K562 (cell line): ENCODE measurements at regions not wholly inside any gene's neighbourhood (a gene's known extent, or its start where the extent isn't known, plus 50 kb on each side); places are given as distances from the start of the nearest gene placed in this dataset.

Experiments used
- BRF1 ChIP-seq: IDR thresholded peaks from 3 replicates; pipeline ENCODE4 v1.6.1; 2011; ENCODE audit warnings: borderline replicate concordance, mild to moderate bottlenecking; ENCODE audit not compliant: insufficient read length; ENCODE audit errors: extremely low read depth
- FIP1L1 ChIP-seq: fragments of 200-400 bp; formaldehyde crosslinking; IDR thresholded peaks from 2 replicates; pipeline ENCODE4 v1.6.1; 2018; ENCODE audit warnings: mild to moderate bottlenecking, low read depth, low read length; ENCODE audit not compliant: poor library complexity, severe bottlenecking
- HDAC2 ChIP-seq: fragments of 450-650 bp; IDR thresholded peaks from 2 replicates; pipeline ENCODE4 v1.6.1; 2016; ENCODE audit warnings: mild to moderate bottlenecking
- HNRNPUL1 ChIP-seq: fragments of 200-400 bp; formaldehyde crosslinking; IDR thresholded peaks from 2 replicates; pipeline ENCODE4 v1.6.1; 2017; ENCODE audit warnings: low read length
- HSF4 ChIP-seq: fragments of 250-450 bp; sonication (Bioruptor Pico); IDR thresholded peaks from 2 replicates; pipeline ENCODE4 v2.1.2; 2022; ENCODE audit warnings: mild to moderate bottlenecking, moderate library complexity, borderline replicate concordance
- KHSRP ChIP-seq: fragments of 450-650 bp; IDR thresholded peaks from 2 replicates; pipeline ENCODE4 v1.6.1; 2017
- LCOR ChIP-seq: sonication (generic); formaldehyde crosslinking; IDR thresholded peaks from 2 replicates; pipeline ENCODE4 v1.8.0; 2022; ENCODE audit warnings: mild to moderate bottlenecking, missing genetic modification reagents
- MCM2 ChIP-seq: fragments of 450-650 bp; IDR thresholded peaks from 2 replicates; pipeline ENCODE4 v1.6.1; 2017; ENCODE audit warnings: low read depth, mild to moderate bottlenecking
- MTA3 ChIP-seq: fragments of 450-650 bp; formaldehyde crosslinking; IDR thresholded peaks from 2 replicates; pipeline ENCODE4 v1.6.1; 2017; ENCODE audit warnings: mild to moderate bottlenecking, borderline replicate concordance
- PHB ChIP-seq: fragments of 250-450 bp; sonication (Bioruptor Pico); IDR thresholded peaks from 2 replicates; pipeline ENCODE4 v1.5.0; 2021
- POU5F1 ChIP-seq: fragments of 150-350 bp; IDR thresholded peaks from 2 replicates; pipeline ENCODE4 v1.6.1; 2014; ENCODE audit warnings: borderline replicate concordance, low read length, low read depth, mild to moderate bottlenecking; ENCODE audit not compliant: partially characterized antibody
- PRPF4 ChIP-seq: fragments of 200-400 bp; formaldehyde crosslinking; IDR thresholded peaks from one replicate; pipeline ENCODE4 v1.6.1; 2017; ENCODE audit warnings: low read length, low read depth, mild to moderate bottlenecking; ENCODE audit not compliant: insufficient read depth, poor library complexity, severe bottlenecking
- SLC30A9 ChIP-seq: fragments of 250-450 bp; sonication (Bioruptor Pico); IDR thresholded peaks from 2 replicates; pipeline ENCODE4 v1.8.0; 2022; ENCODE audit warnings: mild to moderate bottlenecking, moderate library complexity
- ZKSCAN8 ChIP-seq: fragments of 200-800 bp; sonication (Bioruptor generic); IDR thresholded peaks from 2 replicates; pipeline ENCODE4 v1.6.1; 2016; ENCODE audit warnings: missing genetic modification characterization, missing compliant biosample characterization
- ZNF197 ChIP-seq: fragments of 200-800 bp; sonication (Bioruptor generic); IDR thresholded peaks from 2 replicates; pipeline ENCODE4 v1.6.1; 2016; ENCODE audit warnings: low read depth, missing genetic modification characterization, missing compliant biosample characterization
- ZNF354B ChIP-seq: fragments of 250-450 bp; sonication (Bioruptor Pico); IDR thresholded peaks from 2 replicates; pipeline ENCODE4 v1.4.0; 2020
- ZNF717 ChIP-seq: fragments of 250-450 bp; sonication (Bioruptor Pico); IDR thresholded peaks from 2 replicates; pipeline ENCODE4 v1.5.0; 2021
- ZNF778 ChIP-seq: fragments of 450-650 bp; formaldehyde crosslinking; IDR thresholded peaks from 2 replicates; pipeline ENCODE4 v1.4.0; 2020; ENCODE audit warnings: mild to moderate bottlenecking, moderate library complexity
- TF ChIP-seq, protein P1 (sequence below): IDR thresholded peaks from 2 replicates; pipeline ENCODE4 v1.6.1; 2014; ENCODE audit warnings: antibody characterized with exemption
- TF ChIP-seq, protein P2 (sequence below), 2 experiments: IDR thresholded peaks; 2 replicates each; pipeline ENCODE4 v1.6.1; 2012; ENCODE audit warnings: improper control_type of control experiment in 2 of 2, low read depth in 2 of 2, low read length in 2 of 2, borderline replicate concordance in 1 of 2
- TF ChIP-seq, protein P3 (sequence below): fragments of 250-450 bp; sonication (Bioruptor Pico); IDR thresholded peaks from 2 replicates; pipeline ENCODE4 v1.6.1; 2021; ENCODE audit warnings: mild to moderate bottlenecking
- TF ChIP-seq, protein P4 (sequence below): sonication (generic); IDR thresholded peaks from 2 replicates; pipeline ENCODE4 v1.6.1; 2016
- TF ChIP-seq, protein P5 (sequence below): fragments of 450-650 bp; formaldehyde crosslinking; IDR thresholded peaks from 2 replicates; pipeline ENCODE4 v1.4.0; 2020; ENCODE audit warnings: mild to moderate bottlenecking

DNA sequence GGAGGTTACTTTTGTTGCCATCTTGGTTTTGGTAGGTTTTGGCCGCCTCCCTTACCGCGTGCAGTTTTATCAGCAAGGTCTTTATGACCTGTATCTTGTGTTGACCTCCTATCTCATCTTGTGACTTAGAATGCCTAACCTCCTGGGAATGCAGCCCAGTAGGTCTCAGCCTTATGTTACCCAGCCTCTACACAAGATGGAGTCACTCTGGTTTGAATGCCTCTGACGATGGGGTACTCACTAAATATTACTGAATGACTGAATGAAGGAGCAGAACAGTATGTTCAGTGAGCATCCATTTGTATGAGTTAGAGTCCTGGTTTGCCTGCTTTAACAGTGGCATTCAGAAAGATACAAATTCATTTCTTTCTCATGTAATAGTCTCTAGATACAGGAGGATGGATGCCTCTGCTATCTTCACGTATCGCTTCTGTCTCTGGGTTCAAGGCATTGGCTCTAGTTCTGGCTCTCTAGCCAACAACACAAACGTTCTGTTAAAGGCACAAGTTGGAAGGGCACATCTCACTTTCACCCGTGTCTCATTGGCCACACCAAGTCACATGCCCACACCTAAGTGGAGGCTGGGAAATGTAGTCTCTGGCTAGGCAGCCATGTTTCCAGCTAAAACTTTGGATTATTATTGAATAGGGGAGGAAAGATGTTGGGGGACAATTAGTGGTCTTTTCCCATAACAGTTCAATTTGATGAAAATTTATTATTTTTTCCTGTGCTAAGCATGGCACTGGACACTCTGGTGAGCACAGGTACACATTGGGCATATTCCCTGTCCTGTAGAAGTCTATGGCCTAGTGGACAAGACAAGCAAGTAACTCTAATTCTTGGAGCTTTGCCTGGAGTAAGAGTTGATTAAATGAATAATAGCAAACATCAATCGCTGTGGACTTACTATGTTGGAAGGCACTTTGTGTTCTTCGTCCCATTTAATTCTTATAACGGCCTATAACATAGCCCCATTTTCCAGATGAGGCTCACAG lies 75.2 kb upstream of the RPH3A start (continued):
- TF ChIP-seq MTA3 (no peak), ZKSCAN8 (no peak), PHB (CRISPR knock-in tag) (no peak), KHSRP (no peak), ZNF354B (CRISPR knock-in tag) (peak; percentile 82; the same call in 1 of the 2 replicates), ZNF717 (no peak), BRF1 (no peak), FIP1L1 (no peak), POU5F1 (no peak), PRPF4 (no peak), ZNF778 (CRISPR knock-in tag) (no peak), MCM2 (no peak), HDAC2 (no peak), HNRNPUL1 (no peak), HSF4 (CRISPR knock-in tag) (no peak), LCOR (CRISPR knock-in tag) (no peak), SLC30A9 (CRISPR knock-in tag) (no peak), ZNF197 (CRISPR knock-in tag) (0 out of 2 replicates have a peak, but pooled peaks have one; percentile 71)
- TF ChIP-seq, protein P1, sequence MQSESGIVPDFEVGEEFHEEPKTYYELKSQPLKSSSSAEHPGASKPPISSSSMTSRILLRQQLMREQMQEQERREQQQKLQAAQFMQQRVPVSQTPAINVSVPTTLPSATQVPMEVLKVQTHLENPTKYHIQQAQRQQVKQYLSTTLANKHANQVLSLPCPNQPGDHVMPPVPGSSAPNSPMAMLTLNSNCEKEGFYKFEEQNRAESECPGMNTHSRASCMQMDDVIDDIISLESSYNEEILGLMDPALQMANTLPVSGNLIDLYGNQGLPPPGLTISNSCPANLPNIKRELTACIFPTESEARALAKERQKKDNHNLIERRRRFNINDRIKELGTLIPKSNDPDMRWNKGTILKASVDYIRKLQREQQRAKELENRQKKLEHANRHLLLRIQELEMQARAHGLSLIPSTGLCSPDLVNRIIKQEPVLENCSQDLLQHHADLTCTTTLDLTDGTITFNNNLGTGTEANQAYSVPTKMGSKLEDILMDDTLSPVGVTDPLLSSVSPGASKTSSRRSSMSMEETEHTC, result no peak
- TF ChIP-seq, protein P2, sequence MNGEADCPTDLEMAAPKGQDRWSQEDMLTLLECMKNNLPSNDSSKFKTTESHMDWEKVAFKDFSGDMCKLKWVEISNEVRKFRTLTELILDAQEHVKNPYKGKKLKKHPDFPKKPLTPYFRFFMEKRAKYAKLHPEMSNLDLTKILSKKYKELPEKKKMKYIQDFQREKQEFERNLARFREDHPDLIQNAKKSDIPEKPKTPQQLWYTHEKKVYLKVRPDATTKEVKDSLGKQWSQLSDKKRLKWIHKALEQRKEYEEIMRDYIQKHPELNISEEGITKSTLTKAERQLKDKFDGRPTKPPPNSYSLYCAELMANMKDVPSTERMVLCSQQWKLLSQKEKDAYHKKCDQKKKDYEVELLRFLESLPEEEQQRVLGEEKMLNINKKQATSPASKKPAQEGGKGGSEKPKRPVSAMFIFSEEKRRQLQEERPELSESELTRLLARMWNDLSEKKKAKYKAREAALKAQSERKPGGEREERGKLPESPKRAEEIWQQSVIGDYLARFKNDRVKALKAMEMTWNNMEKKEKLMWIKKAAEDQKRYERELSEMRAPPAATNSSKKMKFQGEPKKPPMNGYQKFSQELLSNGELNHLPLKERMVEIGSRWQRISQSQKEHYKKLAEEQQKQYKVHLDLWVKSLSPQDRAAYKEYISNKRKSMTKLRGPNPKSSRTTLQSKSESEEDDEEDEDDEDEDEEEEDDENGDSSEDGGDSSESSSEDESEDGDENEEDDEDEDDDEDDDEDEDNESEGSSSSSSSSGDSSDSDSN (IDR thresholded peaks at IDR 0.05; ENCODE audit: borderline replicate concordance in 1 of 2, low read depth in 2 of 2, low read length in 2 of 2), result no peak
- TF ChIP-seq, protein P3, sequence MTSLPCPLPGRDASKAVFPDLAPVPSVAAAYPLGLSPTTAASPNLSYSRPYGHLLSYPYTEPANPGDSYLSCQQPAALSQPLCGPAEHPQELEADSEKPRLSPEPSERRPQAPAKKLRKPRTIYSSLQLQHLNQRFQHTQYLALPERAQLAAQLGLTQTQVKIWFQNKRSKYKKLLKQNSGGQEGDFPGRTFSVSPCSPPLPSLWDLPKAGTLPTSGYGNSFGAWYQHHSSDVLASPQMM, result no peak
- TF ChIP-seq, protein P4, sequence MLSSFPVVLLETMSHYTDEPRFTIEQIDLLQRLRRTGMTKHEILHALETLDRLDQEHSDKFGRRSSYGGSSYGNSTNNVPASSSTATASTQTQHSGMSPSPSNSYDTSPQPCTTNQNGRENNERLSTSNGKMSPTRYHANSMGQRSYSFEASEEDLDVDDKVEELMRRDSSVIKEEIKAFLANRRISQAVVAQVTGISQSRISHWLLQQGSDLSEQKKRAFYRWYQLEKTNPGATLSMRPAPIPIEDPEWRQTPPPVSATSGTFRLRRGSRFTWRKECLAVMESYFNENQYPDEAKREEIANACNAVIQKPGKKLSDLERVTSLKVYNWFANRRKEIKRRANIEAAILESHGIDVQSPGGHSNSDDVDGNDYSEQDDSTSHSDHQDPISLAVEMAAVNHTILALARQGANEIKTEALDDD, result no peak
- TF ChIP-seq, protein P5, sequence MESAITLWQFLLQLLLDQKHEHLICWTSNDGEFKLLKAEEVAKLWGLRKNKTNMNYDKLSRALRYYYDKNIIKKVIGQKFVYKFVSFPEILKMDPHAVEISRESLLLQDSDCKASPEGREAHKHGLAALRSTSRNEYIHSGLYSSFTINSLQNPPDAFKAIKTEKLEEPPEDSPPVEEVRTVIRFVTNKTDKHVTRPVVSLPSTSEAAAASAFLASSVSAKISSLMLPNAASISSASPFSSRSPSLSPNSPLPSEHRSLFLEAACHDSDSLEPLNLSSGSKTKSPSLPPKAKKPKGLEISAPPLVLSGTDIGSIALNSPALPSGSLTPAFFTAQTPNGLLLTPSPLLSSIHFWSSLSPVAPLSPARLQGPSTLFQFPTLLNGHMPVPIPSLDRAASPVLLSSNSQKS (CRISPR knock-in tag), result no peak
